Stimulated activated CD8-positive, alpha-beta memory T cell treated with anti-CD3 and anti-CD28 coated beads, Interleukin-7, amount 100 ng/mL, for 48 hours (primary cell): ENCODE measurements at regions not wholly inside any gene's neighbourhood (a gene's known extent, or its start where the extent isn't known, plus 50 kb on each side); places are given as distances from the start of the nearest gene placed in this dataset.

Experiments
- DNase-seq, 2 donors: peaks; one replicate each; pipeline ENCODE4 v3.0.0-alpha.2; 2020; ENCODE audit warnings: low read depth in 1 of 2; ENCODE audit errors: extremely low read depth in 1 of 2

DNA sequence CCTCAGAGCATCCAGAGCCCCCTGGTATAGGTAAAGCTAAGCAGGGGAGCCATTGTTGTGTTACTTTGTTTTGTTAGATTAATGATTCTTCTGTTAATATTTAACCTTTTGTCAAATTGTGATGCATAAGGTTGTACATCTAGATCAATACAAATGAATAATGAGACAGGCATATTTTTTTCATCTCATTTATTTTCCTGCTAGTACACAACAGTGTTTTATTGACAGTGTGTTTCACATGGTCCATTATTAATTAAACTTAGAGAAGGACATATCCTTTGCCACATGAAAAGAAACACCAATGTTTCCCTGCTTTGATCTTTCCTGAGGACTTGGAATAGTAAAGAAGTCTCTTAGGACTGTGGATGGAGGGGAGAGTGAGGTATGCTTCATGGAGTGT lies 543.6 kb upstream of the CFAP20DC start:
- DNase-seq = no peak

DNA sequence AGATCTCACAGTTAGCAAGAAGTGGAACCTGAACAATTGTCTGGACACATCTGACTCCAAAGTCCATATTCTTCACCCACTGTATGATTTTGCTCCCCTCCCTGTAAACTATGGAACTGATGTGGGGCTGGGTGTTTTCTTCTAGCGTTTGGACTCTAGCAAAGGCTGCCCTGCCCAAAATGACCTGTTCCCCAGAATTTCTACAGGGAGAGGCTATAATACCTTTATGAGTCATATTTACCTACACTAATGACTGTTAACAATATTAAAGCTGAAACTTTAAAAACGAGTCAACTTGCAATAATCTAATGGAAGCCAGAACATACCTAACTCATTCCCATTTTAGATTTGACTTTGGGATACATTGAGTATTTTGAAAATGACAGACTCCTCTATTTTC lies 531.2 kb upstream of the CFAP20DC start:
- no peak for DNase-seq

DNA sequence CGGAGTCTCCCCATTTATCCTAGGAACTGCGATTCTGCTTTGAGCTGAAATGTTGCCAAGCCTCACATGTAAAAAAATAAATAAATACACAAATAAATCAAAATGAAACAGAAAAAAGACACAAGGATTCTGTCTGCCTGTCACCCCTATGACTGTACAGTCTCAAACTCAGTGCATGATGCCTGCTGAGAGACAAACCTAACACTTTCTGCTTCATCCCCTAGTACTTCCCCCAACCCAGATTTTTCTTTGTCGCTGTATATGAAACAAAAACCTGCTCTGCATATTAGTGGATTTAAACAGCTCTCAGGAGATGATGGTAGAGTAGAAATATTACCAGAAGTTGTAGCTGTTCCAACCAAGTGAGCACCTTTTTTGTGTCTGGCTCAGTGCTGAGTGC lies 530.7 kb upstream of the CFAP20DC start:
- no peak for DNase-seq

DNA sequence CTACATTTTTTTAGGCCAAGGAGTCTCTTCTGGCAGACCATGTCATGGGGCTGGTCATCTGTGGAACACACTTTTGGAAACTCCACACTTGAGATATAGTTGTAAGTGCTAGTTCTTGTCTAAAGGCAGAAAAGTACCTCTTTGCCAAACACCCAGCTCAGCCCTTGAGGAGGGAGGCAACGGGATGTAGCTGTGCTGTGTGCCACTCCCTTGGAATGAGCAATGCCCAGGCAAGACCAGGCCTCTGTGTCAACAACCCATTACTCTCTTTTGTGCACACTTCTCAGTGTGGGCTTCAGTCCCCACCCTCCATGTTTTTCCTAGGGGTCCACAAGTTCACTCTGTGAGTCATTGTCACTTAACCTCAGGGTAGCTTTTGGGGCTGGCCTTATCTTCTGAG lies 528.3 kb upstream of the CFAP20DC start:
- DNase-seq = no peak

GRCh38 chr3:59576606-59577005 lies 526.8 kb upstream of the CFAP20DC start:
- DNase-seq = no peak

- DNase-seq = peak; percentile 53 to 77
These were observed 525.5 kb upstream of the CFAP20DC start for GRCh38 chr3:59575113-59576001.

GRCh38 chr3:59573911-59574310 lies 524.1 kb upstream of the CFAP20DC start:
- no peak for DNase-seq

DNA sequence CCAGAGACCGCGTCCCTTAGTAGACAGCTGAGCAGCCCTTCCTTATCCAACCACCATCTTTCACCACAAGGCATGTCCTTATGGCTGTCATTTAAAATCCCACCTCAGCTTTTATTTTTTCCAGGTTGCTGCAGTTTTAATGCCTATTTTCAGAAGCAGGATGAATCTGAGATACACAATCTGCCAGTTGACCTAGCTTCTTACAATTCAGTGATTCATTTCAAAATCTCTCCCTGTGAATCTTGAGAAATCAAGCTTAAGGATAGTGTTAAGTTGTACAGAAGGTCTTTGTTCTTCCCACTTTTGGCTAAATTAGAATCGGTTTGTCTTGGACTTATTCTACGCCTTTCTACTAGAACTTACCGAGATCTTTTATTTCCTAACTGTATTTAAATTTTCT lies 522.3 kb upstream of the CFAP20DC start:
- DNase-seq = no peak

DNA sequence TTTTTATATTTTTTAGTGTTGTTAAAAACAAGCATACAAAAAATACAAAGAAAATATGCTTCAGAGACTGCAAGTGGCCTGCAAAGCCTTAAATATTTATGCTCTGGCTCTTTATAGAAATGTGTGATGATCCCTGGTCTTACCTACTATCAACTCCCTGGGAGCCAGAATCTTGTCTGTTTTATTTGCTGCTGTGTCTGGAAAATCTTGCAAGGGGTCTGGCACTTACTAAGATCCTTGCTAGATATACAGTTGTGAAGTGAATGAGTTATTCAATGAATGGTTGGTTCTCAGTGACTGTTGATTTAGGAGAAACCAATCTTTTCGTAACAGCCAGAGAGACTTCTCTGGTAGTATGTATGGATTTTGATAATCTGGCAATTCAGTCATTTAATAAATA lies 521.0 kb upstream of the CFAP20DC start:
- no peak for DNase-seq

DNA sequence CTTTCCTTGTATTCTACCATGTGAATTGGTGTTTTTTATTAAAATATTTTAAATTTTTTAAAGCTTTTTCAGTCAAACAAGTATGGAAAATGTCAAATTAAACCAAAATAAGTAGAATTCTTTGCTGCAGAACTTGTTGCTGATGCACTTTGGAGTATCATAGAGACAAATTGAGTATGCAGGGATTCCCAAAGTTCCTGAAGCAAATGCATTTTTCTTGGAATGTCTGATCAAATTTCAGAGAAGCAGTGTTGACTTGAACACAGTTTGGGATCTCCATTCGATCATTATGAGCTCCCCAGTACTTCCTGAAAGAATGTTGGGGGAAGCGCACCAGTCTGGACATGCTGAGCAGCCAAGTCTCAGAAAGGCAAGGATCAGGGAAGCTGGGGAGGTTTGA lies 517.8 kb upstream of the CFAP20DC start:
- DNase-seq = no peak

GRCh38 chr3:59566481-59566975 lies 516.7 kb upstream of the CFAP20DC start:
- DNase-seq = peak in 1 of 2 donors; percentile 32

DNA sequence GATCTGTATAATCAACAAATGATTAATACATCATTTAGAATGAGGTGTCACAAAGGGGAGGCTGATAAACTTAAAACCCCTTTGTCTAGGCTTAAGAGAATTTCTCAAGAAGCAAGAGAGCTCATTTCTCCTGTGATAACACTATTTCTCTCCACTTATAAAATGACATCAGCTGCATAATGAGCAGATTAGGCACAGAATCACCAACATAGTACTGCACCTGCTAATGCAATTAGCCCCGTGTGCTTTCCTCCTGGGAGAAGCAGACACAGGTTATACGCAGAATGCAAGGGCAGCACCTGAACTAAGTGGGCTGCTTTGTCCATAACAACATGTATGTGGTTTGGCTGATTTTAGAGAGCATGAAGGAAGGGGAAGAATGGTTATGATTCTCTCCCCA lies 515.3 kb upstream of the CFAP20DC start:
- DNase-seq = no peak

DNA sequence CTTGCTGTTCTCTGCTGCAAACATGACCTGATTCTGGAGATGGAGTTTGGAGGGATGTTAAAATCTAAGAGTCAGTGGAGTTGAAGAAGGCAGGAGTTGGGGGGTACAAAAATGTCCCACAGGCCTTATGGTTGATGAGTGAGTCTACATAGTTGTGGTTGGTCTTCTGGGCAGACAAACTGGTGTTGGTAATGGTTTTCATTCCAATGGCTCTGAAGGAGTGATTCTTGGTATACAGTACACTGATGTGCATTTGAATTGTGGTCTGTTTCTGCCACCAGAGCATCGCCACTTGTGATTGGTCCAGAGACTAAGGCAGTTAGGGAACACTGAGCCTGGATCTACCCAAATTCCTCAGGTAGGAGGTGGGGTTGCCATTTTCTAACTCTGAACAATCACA lies 514.1 kb upstream of the CFAP20DC start:
- DNase-seq = no peak

GRCh38 chr3:59563072-59563605 lies 513.3 kb upstream of the CFAP20DC start:
- DNase-seq = no peak

DNA sequence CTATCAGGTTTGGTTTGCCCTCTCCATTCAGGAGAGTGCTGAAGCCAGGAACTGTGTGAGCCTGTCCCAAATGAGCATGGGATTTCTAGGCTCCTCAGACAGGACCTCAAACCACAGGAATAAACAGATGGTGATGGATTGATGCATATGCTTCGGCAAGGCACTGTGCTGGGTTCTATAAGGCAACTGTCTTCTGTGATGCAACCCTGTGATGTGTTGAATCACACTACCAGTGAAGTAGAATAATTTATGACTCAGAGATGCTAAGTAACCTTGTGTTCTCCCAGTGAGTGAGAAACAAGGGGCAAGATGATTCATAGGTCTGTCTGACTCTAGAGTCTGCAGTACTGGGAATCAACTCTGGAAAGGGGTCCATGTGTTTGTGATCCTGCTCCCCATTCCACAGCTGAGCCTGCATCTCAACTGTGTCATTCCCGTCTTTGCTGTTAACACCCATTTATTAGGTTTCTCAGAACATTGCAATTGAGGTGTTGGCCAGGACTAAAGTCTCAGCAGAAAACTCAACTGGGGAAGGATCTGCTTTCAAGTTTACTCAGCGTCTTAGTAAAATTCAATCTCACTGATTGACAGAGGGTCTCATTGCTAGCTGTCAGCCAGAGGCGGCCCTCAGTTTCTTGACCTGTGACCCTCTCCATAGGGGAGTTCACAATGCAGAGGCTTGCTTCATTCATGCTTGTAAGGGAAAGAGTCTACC lies 510.1 kb upstream of the CFAP20DC start:
- DNase-seq = peak; percentile 11 to 42

GRCh38 chr3:59558906-59559720 lies 509.3 kb upstream of the CFAP20DC start:
- DNase-seq = no peak

- no peak for DNase-seq
These were observed 505.9 kb upstream of the CFAP20DC start for GRCh38 chr3:59555593-59556315.

DNA sequence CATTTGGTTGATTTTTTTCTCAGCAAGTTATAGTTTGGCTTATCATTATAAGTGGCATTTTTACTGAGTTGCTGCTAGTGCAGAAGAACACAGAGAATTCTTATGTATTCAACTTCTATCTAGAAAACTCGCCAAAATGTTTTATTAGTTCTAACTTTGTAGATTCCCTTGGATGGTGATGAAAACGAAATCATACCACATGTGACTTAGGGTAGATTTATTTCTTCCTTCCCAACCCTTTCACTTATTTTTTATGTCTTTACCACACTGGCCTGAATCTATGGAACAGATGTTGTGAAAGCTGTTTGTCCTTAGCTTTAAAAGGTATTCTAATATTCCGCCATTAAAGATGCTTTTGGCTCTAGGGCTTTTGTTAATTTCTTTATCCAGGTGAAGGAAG lies 503.3 kb upstream of the CFAP20DC start:
- DNase-seq = no peak

DNA sequence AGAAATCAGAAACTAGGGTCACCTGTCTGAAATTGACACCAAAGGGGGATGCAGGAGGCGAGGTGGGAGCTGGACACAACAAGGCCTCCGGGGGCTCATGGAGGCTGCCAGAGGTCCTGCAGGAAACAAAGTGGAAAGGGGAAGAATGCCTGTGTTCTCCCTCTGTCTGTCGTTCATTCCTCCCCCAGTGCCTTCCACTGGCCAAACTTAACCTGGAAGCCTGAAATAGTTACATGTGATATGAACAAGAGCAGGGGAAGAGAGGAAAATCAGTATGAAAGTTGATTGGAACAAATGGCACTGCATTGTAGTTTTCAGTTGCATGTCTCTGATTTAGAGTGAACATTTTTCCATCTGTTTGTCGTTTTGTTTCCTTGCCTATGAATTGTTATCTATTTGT lies 502.0 kb upstream of the CFAP20DC start:
- DNase-seq = no peak

- DNase-seq = no peak
These were observed 500.1 kb upstream of the CFAP20DC start for GRCh38 chr3:59549962-59550361.
